Neural progenitor cell (in vitro differentiated cells): ENCODE measurements at regions not wholly inside any gene's neighbourhood (a gene's known extent, or its start where the extent isn't known, plus 50 kb on each side); places are given as distances from the start of the nearest gene placed in this dataset.

Experiments used
- DNase-seq: peaks from one replicate; pipeline ENCODE4 v3.0.0-alpha.2; 2016; ENCODE audit warnings: low spot score
- H2AFZ ChIP-seq: fragments of 200-600 bp; sonication (generic); replicated peaks from 2 replicates; pipeline ENCODE4 v1.6.1; 2016; ENCODE audit warnings: antibody characterized with exemption
- H3F3A ChIP-seq: fragments of 200-600 bp; sonication (generic); 2 replicates; pipeline ENCODE4 v1.6.1; 2016; ENCODE audit warnings: antibody characterized with exemption, low read depth
- H3K27ac ChIP-seq: fragments of 200-600 bp; sonication (generic); 2 replicates; pipeline ENCODE4 v1.5.1; 2016; ENCODE audit warnings: mild to moderate bottlenecking
- H3K27me3 ChIP-seq: fragments of 200-600 bp; sonication (generic); 2 replicates; pipeline ENCODE4 v1.6.1; 2016; ENCODE audit warnings: mild to moderate bottlenecking, moderate library complexity
- H3K36me3 ChIP-seq: fragments of 200-600 bp; sonication (generic); 2 replicates; pipeline ENCODE4 v1.5.1; 2016
- H3K4me1 ChIP-seq: fragments of 200-600 bp; sonication (generic); 2 replicates; pipeline ENCODE4 v1.6.1; 2016; ENCODE audit warnings: mixed run types
- H3K4me2 ChIP-seq: fragments of 200-600 bp; sonication (generic); 2 replicates; pipeline ENCODE4 v1.6.1; 2016
- H3K4me3 ChIP-seq: fragments of 200-600 bp; sonication (generic); 2 replicates; pipeline ENCODE4 v1.5.1; 2016
- H3K79me2 ChIP-seq: fragments of 200-600 bp; sonication (generic); 2 replicates; pipeline ENCODE4 v1.6.1; 2016; ENCODE audit warnings: low read depth
- H3K9ac ChIP-seq: fragments of 200-600 bp; sonication (generic); 2 replicates; pipeline ENCODE4 v1.6.1; 2016
- H3K9me3 ChIP-seq: fragments of 200-600 bp; sonication (generic); 2 replicates; pipeline ENCODE4 v1.5.1; 2016; ENCODE audit warnings: low read depth
- H4K20me1 ChIP-seq: fragments of 200-600 bp; sonication (generic); 2 replicates; pipeline ENCODE4 v1.6.1; 2016; ENCODE audit warnings: low read depth
- H3K27ac Mint-ChIP-seq: 3 replicates; pipeline ENCODE4 v1.8.0; 2021; ENCODE audit warnings: mixed read lengths
- H3K27me3 Mint-ChIP-seq: 2 replicates; pipeline ENCODE4 v1.8.0; 2022; ENCODE audit warnings: low read depth, mild to moderate bottlenecking, inconsistent platforms, moderate library complexity, mixed read lengths; ENCODE audit not compliant: insufficient read depth
- H3K36me3 Mint-ChIP-seq: 3 replicates; pipeline ENCODE4 v1.8.0; 2021; ENCODE audit warnings: mixed read lengths
- H3K4me1 Mint-ChIP-seq: 3 replicates; pipeline ENCODE4 v1.8.0; 2021; ENCODE audit warnings: mixed read lengths
- H3K4me3 Mint-ChIP-seq: 3 replicates; pipeline ENCODE4 v1.8.0; 2021; ENCODE audit warnings: mild to moderate bottlenecking, moderate library complexity, mixed read lengths
- H3K9me3 Mint-ChIP-seq: 3 replicates; pipeline ENCODE4 v1.8.0; 2020; ENCODE audit warnings: mixed read lengths
- EZH2 ChIP-seq: fragments of 200-600 bp; sonication (generic); IDR thresholded peaks from 2 replicates; pipeline ENCODE4 v1.6.1; 2017; ENCODE audit warnings: antibody characterized with exemption, mild to moderate bottlenecking, moderate library complexity
- EZH2phosphoT487 ChIP-seq: fragments of 200-600 bp; sonication (generic); IDR thresholded peaks from 2 replicates; pipeline ENCODE4 v1.6.1; 2017; ENCODE audit warnings: antibody characterized with exemption
- TF ChIP-seq, protein P1 (sequence below): fragments of 200-600 bp; sonication (generic); IDR thresholded peaks from 2 replicates; pipeline ENCODE4 v1.5.1; 2017; ENCODE audit warnings: antibody characterized with exemption, mild to moderate bottlenecking

DNA sequence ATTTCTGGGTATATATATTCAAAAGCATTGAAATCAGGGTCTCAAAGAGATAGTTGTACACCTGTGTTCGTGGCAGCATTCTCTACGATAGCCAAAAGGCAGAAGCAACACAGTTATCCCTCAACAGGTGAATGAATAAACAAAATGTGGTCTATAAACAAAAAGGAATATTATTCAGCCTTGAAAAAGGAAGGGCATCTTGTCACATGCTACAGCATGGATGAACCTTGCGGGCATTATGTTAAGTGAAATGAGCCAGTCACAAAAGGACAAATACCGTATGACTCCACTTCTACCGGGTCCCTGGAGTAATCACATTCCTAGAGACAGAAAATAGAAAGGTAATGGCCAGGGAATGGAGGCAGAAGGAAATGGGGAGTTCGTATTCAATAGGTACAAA is 228.8 kb downstream of the SH3BP4 start:
- Histone ChIP-seq H3K4me2 (no peak overlapping the region), H3K27me3 (no peaks in the 10 kb centered on the region), H3K36me3 (no peaks in the 10 kb centered on the region), H3K79me2 (no peaks in the 10 kb centered on the region), H2AFZ (no peak overlapping the region), H3K9ac (no peak overlapping the region), H3K4me1 (no peaks in the 10 kb centered on the region), H3K9me3 (no peaks in the 10 kb centered on the region), H4K20me1 (no peaks in the 10 kb centered on the region), H3F3A (no peaks in the 10 kb centered on the region), H3K4me3 (no peak overlapping the region), H3K27ac (no peak overlapping the region)
- no peak for DNase-seq
- H3K27ac Mint-ChIP-seq = no peak overlapping the region
- H3K4me3 Mint-ChIP-seq = no peak overlapping the region
- no peak for TF ChIP-seq EZH2phosphoT487
- TF ChIP-seq, protein P1, sequence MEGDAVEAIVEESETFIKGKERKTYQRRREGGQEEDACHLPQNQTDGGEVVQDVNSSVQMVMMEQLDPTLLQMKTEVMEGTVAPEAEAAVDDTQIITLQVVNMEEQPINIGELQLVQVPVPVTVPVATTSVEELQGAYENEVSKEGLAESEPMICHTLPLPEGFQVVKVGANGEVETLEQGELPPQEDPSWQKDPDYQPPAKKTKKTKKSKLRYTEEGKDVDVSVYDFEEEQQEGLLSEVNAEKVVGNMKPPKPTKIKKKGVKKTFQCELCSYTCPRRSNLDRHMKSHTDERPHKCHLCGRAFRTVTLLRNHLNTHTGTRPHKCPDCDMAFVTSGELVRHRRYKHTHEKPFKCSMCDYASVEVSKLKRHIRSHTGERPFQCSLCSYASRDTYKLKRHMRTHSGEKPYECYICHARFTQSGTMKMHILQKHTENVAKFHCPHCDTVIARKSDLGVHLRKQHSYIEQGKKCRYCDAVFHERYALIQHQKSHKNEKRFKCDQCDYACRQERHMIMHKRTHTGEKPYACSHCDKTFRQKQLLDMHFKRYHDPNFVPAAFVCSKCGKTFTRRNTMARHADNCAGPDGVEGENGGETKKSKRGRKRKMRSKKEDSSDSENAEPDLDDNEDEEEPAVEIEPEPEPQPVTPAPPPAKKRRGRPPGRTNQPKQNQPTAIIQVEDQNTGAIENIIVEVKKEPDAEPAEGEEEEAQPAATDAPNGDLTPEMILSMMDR = no peak
- TF ChIP-seq EZH2 = no peak
- no peaks in the 10 kb centered on the region for H3K36me3 Mint-ChIP-seq
- H3K4me1 Mint-ChIP-seq = peaks cover 20% of the 10 kb centered on the region
- peaks cover 6% of the 10 kb centered on the region for H3K27me3 Mint-ChIP-seq
- H3K9me3 Mint-ChIP-seq = peaks cover 3% of the 10 kb centered on the region

- H3K27me3 Mint-ChIP-seq = peaks cover 10% of the 10 kb centered on the region
- no peaks in the 10 kb centered on the region for H3K36me3 ChIP-seq
- H3K36me3 Mint-ChIP-seq = no peaks in the 10 kb centered on the region
- peaks cover 13% of the 10 kb centered on the region for H3K9me3 Mint-ChIP-seq
- no peak overlapping the region for H3K4me3 ChIP-seq
- H3K79me2 ChIP-seq = no peaks in the 10 kb centered on the region
- H3K4me3 Mint-ChIP-seq = no peak overlapping the region
- H4K20me1 ChIP-seq = no peaks in the 10 kb centered on the region
- H3K4me1 ChIP-seq = no peaks in the 10 kb centered on the region
- no peaks in the 10 kb centered on the region for H3F3A ChIP-seq
- no peak overlapping the region for H3K9ac ChIP-seq
- DNase-seq = no peak
- TF ChIP-seq EZH2 (no peak), EZH2phosphoT487 (no peak)
- TF ChIP-seq, protein P1 = no peak
- H3K27ac ChIP-seq = no peak overlapping the region
- no peaks in the 10 kb centered on the region for H3K9me3 ChIP-seq
- H3K27me3 ChIP-seq = no peaks in the 10 kb centered on the region
- H3K27ac Mint-ChIP-seq = no peak overlapping the region
- H2AFZ ChIP-seq = no peak overlapping the region
- peaks cover 20% of the 10 kb centered on the region for H3K4me1 Mint-ChIP-seq
- H3K4me2 ChIP-seq = no peak overlapping the region
These were observed 232.0 kb downstream of the SH3BP4 start for GRCh38 chr2:235183786-235184185.

DNA sequence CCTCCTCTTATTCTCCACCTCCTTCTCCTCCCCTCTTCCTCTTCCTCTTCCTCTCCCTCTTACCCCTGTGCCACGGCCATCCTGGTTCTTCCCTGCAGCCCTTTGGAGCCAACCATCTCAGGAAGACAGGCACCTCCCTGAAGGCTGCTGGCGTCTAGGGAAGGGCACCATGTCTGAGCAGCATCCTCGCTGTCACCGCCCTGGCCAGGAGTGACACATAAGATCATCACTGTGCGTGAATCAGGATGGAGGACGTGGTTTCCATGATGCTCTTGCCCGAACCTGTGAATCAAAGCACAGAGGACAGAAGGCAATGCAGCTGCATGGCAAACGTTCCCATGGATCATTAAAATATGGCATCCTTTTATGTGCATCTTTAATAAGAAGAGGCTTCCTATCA is 236.0 kb downstream of the SH3BP4 start:
- H3K27me3 Mint-ChIP-seq = peaks cover 5% of the 10 kb centered on the region

More for the DNA sequence above, 236.0 kb downstream of the SH3BP4 start:
- Mint-ChIP-seq H3K4me1 (peaks cover 30% of the 10 kb centered on the region), H3K4me3 (no peak overlapping the region), H3K36me3 (no peaks in the 10 kb centered on the region), H3K27ac (no peak overlapping the region), H3K9me3 (peaks cover 13% of the 10 kb centered on the region)
- DNase-seq = no peak
- Histone ChIP-seq H3K27me3 (no peaks in the 10 kb centered on the region), H3K79me2 (no peaks in the 10 kb centered on the region), H2AFZ (no peak overlapping the region), H3K4me1 (no peaks in the 10 kb centered on the region), H3K4me2 (no peak overlapping the region), H3K27ac (no peak overlapping the region), H3K9ac (no peak overlapping the region), H4K20me1 (no peaks in the 10 kb centered on the region), H3K36me3 (no peaks in the 10 kb centered on the region), H3K9me3 (no peaks in the 10 kb centered on the region), H3K4me3 (no peak overlapping the region), H3F3A (no peaks in the 10 kb centered on the region)
- TF ChIP-seq EZH2phosphoT487 = no peak
- TF ChIP-seq, protein P1 = no peak
- no peak for TF ChIP-seq EZH2
